GM12878 (cell line): ENCODE measurements at regions not wholly inside any gene's neighbourhood (a gene's known extent, or its start where the extent isn't known, plus 50 kb on each side); places are given as distances from the start of the nearest gene placed in this dataset.
"Not testable (repeated sequence)": the region's sequence is repeated elsewhere in the genome, so short reads cannot be mapped to it uniquely, and the experiment has no call there.

Experiments used
- JUND ChIP-seq: IDR thresholded peaks from 2 replicates; pipeline ENCODE4 v1.6.1; 2012; ENCODE audit warnings: low read depth, mild to moderate bottlenecking, low read length, improper control_type of control experiment, moderate library complexity
- POLR2A ChIP-seq: IDR thresholded peaks from 2 replicates; pipeline ENCODE4 v1.6.1; 2011; ENCODE audit warnings: low read depth, mild to moderate bottlenecking, low read length
- POLR2AphosphoS2 ChIP-seq: IDR thresholded peaks from 2 replicates; pipeline ENCODE4 v1.6.1; 2011; ENCODE audit warnings: low read depth, mild to moderate bottlenecking, low read length, improper control_type of control experiment, moderate library complexity
- SIN3A ChIP-seq: IDR thresholded peaks from 2 replicates; pipeline ENCODE4 v1.6.1; 2012; ENCODE audit warnings: low read depth, low read length, improper control_type of control experiment
- TF ChIP-seq, protein P1 (sequence below): IDR thresholded peaks from 2 replicates; pipeline ENCODE4 v1.6.1; 2011; ENCODE audit warnings: low read depth, mild to moderate bottlenecking, low read length, moderate library complexity, borderline replicate concordance; ENCODE audit errors: extremely low read depth

DNA sequence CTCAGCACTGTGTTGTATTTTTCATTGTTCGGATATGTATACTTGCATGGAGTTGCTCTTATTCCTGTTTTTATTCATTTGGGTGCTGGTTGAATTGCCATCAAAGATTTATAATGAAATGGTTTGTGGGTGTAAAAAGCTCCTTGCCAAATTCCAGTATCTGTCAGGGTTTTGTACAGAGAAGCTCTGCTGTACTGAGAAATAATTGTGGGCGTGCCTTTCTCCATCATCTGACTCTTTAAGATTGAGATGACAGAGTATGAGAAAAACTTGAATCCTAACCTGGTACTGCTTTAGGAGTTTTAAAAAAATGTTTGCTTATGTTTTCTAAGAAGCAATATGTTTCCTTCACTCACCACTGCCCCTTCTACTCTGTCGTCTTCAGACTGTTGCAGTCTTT lies 58.7 kb upstream of the GARIN1A start:
- not testable (repeated sequence) for TF ChIP-seq SIN3A, JUND, POLR2A, POLR2AphosphoS2
- TF ChIP-seq, protein P1, sequence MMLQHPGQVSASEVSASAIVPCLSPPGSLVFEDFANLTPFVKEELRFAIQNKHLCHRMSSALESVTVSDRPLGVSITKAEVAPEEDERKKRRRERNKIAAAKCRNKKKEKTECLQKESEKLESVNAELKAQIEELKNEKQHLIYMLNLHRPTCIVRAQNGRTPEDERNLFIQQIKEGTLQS, result not testable (repeated sequence)
